GM23338 (cell line): ENCODE measurements at regions not wholly inside any gene's neighbourhood (a gene's known extent, or its start where the extent isn't known, plus 50 kb on each side); places are given as distances from the start of the nearest gene placed in this dataset.

Experiments
- CREB1 ChIP-seq: fragments of 250-450 bp; sonication (Bioruptor Pico); IDR thresholded peaks from 2 replicates; pipeline ENCODE4 v1.5.0; 2020; ENCODE audit warnings: low read depth, mild to moderate bottlenecking, moderate library complexity
- EZH2 ChIP-seq: fragments of 200-600 bp; sonication (generic); IDR thresholded peaks from one replicate; pipeline ENCODE4 v1.8.0; 2017; ENCODE audit warnings: antibody characterized with exemption, mild to moderate bottlenecking, low read depth; ENCODE audit not compliant: unreplicated experiment
- EZH2phosphoT487 ChIP-seq: fragments of 200-600 bp; sonication (generic); IDR thresholded peaks from one replicate; pipeline ENCODE4 v1.8.1; 2018; ENCODE audit warnings: antibody characterized with exemption; ENCODE audit not compliant: unreplicated experiment
- JUNB ChIP-seq: IDR thresholded peaks from one replicate; pipeline ENCODE4 v1.6.1; 2016; ENCODE audit warnings: antibody characterized with exemption; ENCODE audit not compliant: unreplicated experiment
- NANOG ChIP-seq: IDR thresholded peaks from 2 replicates; pipeline ENCODE4 v1.6.1; 2016; ENCODE audit warnings: antibody characterized with exemption, borderline replicate concordance
- POLR2AphosphoS5 ChIP-seq: IDR thresholded peaks from 2 replicates; pipeline ENCODE4 v1.6.1; 2016; ENCODE audit warnings: antibody characterized with exemption, low read depth
- ZNF331 ChIP-seq: fragments of 250-450 bp; sonication (Bioruptor Pico); IDR thresholded peaks from 2 replicates; pipeline ENCODE4 v1.5.0; 2020; ENCODE audit warnings: low read depth, mild to moderate bottlenecking, moderate library complexity
- TF ChIP-seq, protein P1 (sequence below), 2 experiments: fragments of 200-600 bp in 1 of 2; sonication (generic) in 1 of 2; conservative IDR thresholded peaks; 2 replicates each; pipeline versions ENCODE4 v1.5.1 to v1.6.1; 2016 to 2017; ENCODE audit warnings: antibody characterized with exemption in 2 of 2, low read depth in 2 of 2, mild to moderate bottlenecking in 2 of 2, moderate library complexity in 1 of 2
- TF ChIP-seq, protein P2 (sequence below): IDR thresholded peaks from one replicate; pipeline ENCODE4 v1.6.1; 2018; ENCODE audit warnings: antibody characterized with exemption; ENCODE audit not compliant: unreplicated experiment
- TF ChIP-seq, protein P3 (sequence below): IDR thresholded peaks from 2 replicates; pipeline ENCODE4 v1.6.1; 2016; ENCODE audit warnings: antibody characterized with exemption

DNA sequence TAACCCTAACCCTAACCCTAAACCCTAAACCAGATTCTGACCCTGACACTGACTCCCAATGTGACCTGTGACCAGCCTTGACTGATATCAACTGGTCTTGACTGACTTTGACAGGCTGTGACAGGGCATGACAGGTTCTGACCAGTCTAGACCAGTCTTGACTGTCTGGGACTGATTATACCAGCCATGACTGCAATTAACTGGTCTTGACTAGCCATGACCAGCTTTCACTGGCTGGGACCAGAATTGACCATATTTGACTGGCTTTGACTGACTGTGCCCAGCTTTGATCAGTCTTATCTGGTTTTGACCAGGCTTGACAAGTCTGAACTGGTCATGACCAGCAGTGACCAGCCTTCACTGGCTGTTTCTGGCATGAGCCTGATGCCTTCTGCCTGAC is 95.5 kb downstream of the BMP15 start:
- TF ChIP-seq, protein P1, sequence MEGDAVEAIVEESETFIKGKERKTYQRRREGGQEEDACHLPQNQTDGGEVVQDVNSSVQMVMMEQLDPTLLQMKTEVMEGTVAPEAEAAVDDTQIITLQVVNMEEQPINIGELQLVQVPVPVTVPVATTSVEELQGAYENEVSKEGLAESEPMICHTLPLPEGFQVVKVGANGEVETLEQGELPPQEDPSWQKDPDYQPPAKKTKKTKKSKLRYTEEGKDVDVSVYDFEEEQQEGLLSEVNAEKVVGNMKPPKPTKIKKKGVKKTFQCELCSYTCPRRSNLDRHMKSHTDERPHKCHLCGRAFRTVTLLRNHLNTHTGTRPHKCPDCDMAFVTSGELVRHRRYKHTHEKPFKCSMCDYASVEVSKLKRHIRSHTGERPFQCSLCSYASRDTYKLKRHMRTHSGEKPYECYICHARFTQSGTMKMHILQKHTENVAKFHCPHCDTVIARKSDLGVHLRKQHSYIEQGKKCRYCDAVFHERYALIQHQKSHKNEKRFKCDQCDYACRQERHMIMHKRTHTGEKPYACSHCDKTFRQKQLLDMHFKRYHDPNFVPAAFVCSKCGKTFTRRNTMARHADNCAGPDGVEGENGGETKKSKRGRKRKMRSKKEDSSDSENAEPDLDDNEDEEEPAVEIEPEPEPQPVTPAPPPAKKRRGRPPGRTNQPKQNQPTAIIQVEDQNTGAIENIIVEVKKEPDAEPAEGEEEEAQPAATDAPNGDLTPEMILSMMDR (conservative IDR thresholded peaks at IDR 0.05; ENCODE audit: low read depth in 2 of 2): no peak
- no peak for TF ChIP-seq JUNB
- TF ChIP-seq EZH2: no peak
- no peak for TF ChIP-seq CREB1 (CRISPR knock-in tag)
- no peak for TF ChIP-seq POLR2AphosphoS5
- no peak for TF ChIP-seq EZH2phosphoT487
- TF ChIP-seq ZNF331 (CRISPR knock-in tag): no peak
- TF ChIP-seq, protein P2, sequence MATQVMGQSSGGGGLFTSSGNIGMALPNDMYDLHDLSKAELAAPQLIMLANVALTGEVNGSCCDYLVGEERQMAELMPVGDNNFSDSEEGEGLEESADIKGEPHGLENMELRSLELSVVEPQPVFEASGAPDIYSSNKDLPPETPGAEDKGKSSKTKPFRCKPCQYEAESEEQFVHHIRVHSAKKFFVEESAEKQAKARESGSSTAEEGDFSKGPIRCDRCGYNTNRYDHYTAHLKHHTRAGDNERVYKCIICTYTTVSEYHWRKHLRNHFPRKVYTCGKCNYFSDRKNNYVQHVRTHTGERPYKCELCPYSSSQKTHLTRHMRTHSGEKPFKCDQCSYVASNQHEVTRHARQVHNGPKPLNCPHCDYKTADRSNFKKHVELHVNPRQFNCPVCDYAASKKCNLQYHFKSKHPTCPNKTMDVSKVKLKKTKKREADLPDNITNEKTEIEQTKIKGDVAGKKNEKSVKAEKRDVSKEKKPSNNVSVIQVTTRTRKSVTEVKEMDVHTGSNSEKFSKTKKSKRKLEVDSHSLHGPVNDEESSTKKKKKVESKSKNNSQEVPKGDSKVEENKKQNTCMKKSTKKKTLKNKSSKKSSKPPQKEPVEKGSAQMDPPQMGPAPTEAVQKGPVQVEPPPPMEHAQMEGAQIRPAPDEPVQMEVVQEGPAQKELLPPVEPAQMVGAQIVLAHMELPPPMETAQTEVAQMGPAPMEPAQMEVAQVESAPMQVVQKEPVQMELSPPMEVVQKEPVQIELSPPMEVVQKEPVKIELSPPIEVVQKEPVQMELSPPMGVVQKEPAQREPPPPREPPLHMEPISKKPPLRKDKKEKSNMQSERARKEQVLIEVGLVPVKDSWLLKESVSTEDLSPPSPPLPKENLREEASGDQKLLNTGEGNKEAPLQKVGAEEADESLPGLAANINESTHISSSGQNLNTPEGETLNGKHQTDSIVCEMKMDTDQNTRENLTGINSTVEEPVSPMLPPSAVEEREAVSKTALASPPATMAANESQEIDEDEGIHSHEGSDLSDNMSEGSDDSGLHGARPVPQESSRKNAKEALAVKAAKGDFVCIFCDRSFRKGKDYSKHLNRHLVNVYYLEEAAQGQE: no peak
- no peak for TF ChIP-seq NANOG
- TF ChIP-seq, protein P3, sequence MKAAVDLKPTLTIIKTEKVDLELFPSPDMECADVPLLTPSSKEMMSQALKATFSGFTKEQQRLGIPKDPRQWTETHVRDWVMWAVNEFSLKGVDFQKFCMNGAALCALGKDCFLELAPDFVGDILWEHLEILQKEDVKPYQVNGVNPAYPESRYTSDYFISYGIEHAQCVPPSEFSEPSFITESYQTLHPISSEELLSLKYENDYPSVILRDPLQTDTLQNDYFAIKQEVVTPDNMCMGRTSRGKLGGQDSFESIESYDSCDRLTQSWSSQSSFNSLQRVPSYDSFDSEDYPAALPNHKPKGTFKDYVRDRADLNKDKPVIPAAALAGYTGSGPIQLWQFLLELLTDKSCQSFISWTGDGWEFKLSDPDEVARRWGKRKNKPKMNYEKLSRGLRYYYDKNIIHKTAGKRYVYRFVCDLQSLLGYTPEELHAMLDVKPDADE: no peak
